Superior temporal gyrus (tissue), 1 donor: ENCODE measurements at regions not wholly inside any gene's neighbourhood (a gene's known extent, or its start where the extent isn't known, plus 50 kb on each side); places are given as distances from the start of the nearest gene placed in this dataset.

Source experiments
- DNase-seq: peaks from one replicate; pipeline ENCODE4 v3.0.0-alpha.2; 2016; ENCODE audit errors: extremely low spot score

DNA sequence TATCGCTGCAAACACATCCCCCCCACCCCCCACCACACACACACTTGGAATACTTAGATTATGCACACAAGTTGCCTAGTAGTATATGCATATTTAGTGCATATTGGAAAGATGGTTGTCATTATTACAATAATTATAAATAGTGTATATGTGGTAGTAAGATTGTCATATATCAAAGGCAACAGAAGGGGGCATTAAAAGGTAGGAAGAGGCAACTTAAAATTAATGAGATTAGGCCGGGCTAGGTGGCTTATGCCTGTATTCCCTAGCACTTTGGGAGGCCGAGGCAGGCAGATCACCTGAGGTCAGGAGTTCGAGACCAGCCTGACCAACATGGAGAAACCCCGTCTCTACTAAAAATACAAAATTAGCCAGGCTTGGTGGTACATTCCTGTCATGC lies 52.1 kb downstream of the GSC start:
- DNase-seq = no peak

DNA sequence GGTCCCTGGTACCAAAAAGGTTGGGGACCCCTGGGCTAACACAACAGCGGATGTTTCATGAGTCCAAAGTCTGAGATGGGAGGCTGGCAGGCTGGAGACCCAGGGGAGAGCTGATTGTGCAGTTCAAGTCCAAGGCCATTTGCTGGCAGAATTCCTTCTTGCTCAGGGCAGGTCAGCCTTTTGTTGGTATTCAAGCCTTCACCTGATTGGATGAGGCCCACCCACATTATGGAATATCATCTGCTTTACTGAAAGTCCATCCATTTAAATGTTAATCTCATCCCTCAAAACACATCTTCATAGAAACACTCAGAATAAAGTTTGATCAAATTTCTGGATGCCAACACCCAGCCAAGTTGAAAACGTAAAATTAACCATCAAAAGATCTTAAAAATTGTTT lies 52.9 kb downstream of the GSC start:
- DNase-seq = no peak

DNA sequence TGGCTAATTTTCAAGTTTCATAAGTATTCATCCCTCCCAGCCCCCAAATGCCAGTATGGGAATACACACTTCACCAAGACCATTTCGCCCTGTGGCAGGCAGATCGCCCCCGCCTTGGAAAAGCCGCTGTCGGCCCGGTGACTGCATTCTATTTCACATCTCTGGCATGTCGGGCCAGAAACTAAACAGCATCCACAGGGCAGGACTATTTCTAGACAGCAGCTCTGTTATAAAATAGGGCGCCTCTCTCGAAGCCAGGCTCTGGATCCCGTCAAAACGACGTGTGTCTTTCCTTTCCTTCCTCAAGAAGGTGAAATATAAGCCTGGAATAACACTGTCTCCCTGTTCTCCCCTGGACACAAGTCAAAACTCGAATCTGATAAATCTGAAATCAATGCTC lies 56.8 kb downstream of the GSC start:
- no peak for DNase-seq

DNA sequence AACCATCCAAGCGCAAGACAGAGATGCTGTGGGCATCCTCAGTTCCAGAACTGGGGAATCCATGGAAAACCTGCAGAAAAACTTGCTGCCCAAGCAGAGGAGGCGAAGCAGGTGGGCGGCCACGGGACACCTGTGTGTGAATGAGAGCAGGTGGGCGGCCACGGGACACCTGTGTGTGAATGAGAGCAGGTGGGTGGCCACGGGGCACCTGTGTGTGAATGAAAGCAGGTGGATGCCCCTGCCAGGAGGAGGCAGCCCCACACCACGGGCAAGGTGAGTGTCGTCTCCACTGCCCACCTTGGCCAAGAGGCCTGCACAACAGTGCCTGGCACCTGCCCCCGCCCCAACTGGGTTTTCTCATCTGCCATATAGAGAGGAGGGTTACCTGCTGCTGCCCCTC lies 59.2 kb downstream of the GSC start:
- DNase-seq = no peak

DNA sequence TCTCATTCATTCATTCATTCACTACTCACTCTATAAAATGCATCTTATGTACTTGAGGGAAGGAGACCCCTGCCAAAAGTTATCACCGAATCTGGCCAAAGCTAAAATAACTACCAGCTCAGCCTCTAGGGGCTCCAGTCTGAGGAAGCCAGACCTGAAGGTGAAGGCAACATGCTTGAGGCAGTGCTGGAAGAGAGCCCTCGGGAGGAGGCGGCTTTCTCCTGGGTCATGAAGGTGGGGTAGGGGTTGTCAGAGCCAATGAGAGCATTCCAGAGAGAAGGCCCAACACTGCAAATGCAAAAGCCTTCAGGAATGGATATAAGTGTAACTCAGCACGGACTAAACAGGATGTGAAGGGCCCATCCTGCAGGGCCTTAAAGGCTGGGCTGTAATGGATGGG lies 62.4 kb downstream of the GSC start:
- no peak for DNase-seq

DNA sequence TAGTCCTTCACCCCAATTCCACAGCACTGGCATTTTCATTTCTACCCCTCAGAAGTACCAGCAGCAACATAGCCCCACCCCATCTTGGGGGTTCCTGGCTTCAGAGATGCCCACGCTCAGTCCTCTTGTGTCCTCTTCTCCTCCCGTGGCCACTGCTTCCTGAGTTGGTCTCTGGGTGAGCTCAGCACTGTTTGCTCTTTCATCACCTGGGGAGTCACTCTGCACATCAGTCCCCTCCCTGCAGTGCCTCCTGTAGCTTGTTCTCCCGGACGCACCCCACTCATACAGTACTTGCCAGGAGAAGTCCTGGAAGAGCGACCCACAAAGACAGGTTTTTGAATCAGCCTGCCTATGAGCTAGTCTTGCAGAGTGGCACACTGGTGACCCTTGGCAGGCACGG lies 63.8 kb downstream of the GSC start:
- DNase-seq = no peak

DNA sequence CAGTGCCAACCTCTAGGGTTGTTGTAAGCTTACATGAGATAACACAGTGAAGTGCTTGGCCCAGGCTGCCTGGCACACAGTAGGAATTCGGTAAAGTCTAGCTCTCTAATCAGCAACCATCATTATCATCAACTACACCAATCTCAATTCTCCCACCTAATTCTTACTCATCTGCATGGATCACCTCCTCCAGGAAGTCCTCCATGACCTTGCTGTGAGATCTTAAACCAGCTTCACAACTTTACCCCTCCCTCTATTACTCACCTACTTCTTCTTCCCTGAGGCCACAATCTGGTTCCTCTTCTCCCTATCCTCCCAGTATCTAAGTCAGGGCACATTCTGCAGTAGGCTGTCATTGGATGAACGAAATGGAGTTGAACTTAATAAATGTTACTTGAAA lies 67.3 kb downstream of the GSC start:
- DNase-seq = no peak

DNA sequence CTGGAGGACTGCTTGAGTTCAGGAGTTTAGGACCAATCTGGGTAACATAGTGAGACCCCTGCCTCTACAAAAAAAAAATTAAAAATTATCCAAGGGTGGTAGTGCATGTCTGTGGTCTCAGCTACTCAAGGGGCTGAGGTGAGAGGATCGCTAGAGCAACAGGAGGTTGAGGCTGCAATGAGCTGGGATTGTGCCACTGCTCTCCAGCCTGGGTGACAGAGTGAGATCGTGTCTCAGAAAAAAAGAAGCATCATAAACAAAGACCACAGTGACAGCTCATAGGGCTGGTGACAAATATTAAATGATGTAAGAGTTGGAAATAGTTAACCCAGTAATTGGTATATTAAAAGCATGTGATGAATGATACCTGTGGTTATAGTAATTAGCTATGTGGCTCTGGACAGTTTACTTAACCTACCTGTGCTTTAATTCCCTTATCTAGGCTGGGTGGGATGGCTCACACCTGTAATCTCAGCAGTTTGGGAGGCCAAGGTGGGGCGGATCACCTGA lies 68.0 kb downstream of the GSC start:
- DNase-seq = no peak

DNA sequence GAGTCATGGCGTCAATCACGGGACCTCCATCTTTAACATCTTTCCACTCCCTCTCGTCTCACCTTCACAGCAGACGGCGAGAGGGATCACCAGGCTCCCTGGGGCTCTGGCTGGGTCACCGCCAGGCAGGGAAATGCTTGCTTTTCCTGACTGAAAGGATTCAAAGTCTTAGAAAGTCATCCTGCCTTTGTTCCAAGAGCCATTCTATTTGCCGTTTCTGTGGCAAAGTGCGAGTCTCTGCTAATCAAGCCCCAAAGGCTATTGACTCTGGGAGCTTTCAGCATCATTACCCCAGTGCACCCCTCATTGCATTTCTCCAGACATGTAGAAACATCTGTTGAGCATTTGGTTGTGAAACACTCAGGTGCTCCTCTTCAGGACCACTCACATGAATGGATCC lies 69.6 kb downstream of the GSC start:
- DNase-seq = no peak

DNA sequence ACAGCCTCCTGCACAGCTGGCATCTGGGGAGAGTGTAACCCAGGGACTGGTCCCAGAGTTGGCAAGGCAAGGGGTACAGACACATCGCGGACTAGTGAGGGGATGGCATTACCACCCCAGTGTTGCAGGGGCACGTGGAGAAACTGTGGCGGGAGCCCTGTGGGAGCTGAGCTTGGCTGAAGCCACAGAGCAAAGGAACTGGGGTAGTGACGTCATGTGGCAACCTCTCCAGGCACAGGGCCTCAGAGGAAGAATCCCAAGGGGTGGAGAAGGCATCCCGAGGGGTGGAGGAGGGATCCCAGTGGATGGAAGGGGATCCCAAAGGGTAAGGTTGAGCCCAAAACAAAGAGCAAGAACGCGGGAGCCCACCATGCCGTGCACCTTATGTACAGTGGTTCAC lies 70.1 kb downstream of the GSC start:
- DNase-seq = no peak

DNA sequence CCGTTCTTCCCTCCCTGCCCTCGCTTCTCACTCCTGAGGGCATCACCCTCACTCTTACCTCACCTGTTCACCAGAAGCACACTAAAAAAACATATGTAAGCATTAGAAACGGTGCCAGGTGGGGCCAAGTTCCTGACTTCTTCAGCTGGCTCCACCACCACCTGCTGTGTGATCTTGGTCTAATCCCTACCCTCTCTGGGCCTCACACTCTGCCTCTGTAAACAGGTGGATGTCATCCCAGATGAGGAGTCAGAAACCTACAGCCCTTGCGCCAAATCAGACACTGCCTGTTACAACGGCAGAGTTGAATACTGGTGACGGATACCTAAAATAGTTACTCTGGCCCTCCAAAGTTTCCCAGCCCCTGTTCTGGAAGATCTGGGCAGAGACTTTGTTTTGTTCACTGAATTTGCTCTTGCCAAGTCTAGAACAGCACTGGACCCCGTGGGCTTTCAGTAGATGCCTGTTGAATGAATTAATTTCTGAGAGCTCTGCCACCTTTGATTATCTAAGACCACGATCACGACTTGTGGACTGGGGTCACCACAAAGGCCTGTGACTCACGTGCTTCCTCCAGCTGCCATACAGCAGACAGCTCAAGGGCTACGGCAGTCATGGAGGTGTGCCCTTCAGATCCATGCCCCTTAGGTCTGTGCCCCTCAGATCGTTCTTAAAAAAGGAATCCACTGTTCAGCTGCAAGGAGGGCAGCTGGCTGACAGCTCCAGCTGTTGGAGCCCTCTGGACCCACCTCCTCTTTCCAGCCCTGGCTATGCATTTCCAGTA lies 71.9 kb downstream of the GSC start:
- no peak for DNase-seq

DNA sequence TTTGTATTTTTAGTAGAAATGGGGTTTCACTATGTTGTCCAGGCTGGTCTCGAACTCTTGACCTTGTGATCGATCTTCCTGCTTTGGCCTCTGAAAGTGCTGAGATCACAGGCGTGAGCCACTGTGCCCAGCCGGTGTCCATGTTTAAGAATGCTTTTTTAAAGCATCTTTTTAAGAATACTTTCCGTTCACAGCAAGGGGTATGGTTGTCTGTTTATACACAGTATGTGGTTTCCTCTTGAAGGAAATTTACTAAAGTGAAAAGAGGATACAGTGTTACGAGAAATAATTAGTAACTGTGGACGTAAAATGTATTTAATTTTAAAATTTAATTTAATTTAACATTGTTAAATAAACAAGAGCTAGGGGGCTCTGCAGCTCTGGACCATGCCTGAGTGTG lies 73.4 kb downstream of the GSC start:
- DNase-seq = no peak

DNA sequence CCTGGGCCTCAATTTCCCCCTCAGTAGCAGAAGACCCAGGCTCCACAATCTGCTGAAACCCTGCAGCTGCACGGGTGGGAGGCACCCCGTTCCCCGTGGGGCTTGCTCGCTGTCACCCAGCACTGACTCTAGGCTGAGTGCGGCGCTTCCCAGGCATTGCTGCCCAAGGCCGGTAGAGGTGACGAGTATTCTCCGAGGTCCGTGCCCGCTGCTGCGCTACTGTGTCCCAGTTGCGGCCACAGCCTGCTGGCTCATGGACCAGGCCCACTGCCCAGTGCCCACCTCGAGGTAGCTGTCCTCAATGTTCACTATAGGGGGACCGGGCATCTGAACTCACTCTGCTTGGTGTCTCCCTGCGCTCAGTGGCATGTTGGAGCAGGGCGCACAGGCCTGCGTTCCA lies 74.7 kb downstream of the GSC start:
- no peak for DNase-seq

DNA sequence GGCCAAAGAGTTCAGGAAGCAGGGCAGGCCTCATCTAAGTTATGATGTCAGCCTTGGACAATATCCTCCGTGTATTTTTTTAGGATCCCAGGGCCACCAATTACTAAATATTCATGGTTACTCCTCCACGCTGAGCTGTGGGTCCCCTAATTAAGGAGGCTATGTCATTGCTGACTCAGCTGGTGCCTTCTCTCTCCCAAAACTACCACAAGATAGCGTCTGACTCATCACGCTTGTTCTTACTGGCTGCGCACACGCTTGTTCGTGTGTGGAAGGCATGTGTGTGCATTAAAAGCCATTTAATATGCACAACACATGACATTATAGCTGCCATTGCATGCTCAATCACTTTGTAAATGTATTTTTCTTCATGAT lies 78.3 kb downstream of the GSC start:
- DNase-seq = no peak

DNA sequence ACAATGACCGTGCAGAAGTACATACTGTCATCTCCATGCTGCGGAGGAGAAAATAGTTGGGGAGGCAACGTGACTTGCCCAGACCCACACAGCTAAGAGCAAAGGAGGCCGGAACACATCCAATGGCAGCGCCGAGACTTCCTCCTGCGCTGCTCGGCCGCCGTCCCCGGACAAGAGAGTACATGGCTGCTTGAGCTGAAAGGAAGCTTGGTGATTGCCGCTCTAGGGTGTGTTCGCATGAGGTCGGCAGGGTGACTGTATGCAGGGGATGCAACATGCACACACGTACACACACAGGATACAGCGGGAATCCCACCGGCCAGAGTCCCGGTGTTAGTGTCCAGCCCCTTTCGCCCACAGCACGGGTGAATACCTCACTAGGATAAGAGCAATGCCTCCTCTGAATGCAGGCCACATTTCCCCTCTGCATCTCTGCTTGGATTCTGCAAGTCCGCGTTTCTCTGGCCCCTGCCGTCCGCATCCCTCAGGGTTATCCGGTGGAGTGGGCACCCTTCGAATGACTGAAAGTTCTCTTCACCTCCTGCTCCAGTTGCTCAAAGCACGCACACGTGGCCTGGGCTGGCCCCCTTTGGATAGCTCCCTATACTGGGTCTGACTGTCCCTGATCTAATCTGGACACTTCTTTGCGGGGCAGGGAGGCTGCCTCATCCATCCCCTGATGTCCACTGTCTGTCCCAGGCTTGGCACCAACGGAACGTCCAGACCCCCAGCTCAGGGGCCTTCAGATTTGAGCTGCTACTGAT lies 78.8 kb downstream of the GSC start:
- DNase-seq = no peak

DNA sequence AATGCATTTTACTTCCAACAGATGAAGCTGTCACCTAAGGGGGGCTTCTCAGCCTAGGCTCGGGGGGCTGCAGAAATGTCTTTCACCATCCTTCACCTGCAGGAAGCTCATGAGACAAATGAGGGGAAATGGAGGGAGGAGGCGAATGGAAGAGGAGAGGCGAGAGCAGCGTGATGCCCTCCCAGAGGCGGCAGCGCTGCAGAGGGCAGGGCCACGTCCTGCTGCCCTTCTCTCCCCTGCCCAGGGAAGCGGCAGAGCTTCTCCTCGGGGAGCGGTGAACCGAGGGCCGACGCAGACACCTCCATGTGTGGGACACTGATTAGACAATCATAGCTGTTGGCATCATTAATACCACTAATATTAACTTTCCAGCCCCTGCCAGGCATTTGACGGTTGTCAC lies 78.3 kb downstream of the SERPINA3 start:
- no peak for DNase-seq

DNA sequence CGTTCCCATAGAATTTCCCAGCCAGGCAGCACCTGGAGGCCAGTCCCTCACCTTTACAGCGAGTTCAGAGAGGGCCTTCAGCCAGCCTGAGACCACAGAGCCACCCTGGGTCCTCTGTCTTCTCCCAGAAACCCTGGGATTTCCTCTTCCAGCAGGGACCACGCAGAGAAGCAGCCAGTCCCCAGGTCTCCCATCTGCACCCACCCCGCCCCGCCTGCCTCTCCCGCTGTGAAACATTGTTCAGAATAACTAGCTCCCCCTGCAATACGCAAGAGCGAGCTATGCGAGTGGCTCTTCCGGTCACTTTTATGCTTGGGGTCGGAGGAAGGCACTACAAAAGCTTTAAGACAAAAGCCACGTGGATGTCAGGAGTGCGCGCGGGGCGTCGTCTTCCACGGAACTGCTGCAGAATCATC lies 77.8 kb downstream of the SERPINA3 start:
- no peak for DNase-seq

DNA sequence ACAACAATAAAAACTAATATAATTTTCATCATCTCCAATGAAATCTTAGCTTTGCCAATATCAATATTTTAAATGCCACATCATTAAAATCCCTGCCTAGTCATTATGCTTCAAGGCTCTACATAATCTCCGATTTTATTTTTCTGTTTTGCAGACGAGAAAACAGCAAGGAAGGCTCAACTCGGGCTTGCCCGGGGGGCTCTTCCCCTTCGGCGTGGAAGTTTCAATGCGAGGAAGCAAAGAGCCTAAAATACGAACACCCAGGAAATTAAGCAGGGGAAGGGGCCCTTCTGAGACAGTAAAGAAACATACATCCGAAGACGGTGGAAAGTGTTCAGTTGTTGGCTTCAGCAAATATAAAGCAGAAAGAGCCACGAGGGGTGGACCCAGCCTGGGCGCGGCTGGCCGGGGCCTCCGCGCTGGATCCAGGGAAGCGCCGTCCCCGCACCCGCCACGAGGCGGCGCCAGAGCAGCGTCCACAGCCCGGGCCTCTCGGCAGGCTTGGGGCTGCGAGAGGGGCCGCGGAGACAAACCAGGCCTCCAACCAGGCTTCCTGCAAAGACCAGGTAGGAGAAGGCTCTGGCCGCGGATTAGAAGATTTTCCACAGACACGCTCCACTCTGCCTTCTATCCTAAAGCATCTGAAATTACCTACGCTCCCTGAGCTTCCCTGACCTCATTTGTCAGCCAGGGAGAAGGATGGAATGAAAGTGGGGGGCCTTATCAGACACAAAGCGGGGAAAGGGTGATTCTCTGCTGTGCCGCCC lies 77.2 kb downstream of the SERPINA3 start:
- peak; percentile 64 for DNase-seq

DNA sequence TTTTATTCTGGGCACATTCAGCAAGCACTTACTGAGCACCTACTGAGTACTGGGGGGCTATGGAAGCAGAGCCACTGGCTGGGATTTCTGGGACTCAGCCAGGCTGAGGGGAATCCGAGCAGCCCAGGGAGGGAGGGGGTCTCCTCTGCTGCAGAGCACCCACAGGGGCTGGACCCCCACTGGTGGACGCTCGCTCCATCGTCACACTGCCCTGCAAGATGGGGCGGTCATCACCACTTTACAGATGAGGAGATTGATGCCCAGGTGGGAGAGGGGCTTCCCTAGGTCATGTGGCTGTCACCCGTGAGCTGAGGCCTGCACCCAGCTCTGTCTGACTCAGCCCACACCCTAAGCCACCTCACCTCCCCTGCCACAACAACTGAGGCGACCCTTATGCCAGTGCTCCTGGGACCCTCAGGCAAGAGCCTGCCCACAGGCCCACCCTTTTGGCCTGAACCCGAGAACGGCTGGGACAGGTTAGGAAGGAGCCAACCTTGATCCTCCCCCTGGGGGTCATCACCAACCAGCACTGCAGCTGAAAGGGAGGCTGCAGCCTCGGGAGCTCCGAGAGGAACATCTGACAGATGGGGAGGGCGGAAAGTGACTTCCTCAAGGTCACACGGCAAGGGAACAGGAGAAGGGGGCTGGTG lies 74.4 kb downstream of the SERPINA3 start:
- no peak for DNase-seq

DNA sequence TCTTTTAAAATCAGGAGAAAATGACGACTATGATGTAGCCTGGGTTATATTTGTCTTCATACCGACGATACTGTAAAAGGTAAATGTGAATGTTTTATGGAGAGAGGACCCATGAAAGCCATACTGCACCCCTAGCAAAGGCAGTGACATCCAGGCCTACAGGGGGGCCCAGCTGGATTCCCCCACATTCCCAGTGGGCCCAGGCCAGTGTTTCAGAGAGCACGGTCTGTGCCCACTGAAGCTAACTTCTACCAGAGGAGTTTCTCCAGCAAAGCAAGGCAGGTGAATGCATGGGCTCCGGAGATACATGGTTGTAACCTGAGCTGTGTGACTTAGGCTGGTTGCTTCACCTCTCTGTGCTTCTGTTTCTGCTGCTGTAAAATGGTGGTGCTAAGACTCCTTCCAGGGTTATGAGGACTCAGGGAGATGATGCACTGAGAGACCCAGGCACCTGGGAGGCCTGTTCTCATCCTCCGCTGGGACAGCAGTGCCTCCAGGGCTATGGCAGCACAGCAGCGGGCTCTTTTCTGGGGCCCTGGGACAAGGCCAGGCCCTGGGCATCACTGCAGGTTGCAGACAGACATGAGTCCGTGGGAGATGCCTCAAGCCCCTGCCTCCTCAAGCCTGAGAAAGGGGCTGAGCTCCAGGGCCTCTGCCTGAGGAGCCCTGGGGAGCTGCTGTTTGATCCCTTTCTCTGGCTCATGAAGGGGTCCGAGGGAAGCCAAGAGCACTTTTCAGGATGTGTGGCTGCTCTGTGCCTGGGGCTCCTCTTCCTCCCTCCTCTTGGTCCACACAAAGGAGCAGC lies 73.7 kb downstream of the SERPINA3 start:
- DNase-seq = no peak

DNA sequence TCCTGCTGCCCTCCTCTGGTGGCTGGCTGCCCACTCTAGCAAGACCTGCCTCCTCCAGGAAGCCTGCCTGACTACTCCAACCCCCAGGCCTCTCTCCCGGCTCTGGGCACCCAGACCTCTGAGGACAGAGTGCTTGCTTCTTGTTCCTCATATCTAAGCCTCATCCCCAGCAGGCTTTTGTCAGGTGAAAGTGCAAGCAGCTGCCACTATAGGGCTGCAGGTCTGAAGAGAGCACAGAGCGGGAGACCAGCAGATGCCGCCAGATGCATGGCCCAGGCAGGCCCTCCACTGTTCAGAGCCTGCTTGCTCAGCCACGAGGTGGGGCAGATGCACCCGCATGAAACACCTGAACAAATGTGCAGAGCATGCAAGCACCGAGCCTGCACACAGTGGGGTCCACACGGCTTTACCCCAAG lies 73.0 kb downstream of the SERPINA3 start:
- DNase-seq = no peak
